ENCODE measurements at regions not wholly inside any gene's neighbourhood (a gene's known extent, or its start where the extent isn't known, plus 50 kb on each side); places are given as distances from the start of the nearest gene placed in this dataset.

- no peak for DNase-seq
- TF ChIP-seq CTCF (IDR thresholded peaks at IDR 0.05) = no peak
- 0 out of 2 replicates have a peak, but pooled peaks cover 5% of the 10 kb centered on the region for H3K36me3 Mint-ChIP-seq (ENCODE audit: low read depth)
- peaks cover 11% of the 10 kb centered on the region; the same call in 1 of the 2 replicates for H3K4me1 Mint-ChIP-seq (ENCODE audit: low read depth)
- H3K9me3 Mint-ChIP-seq = peaks cover 23% of the 10 kb centered on the region
- no peak overlapping the region for H3K4me3 Mint-ChIP-seq
- H3K27ac Mint-ChIP-seq = no peak overlapping the region
- peaks cover 34% of the 10 kb centered on the region for H3K27me3 Mint-ChIP-seq (ENCODE audit: insufficient read depth)
Measured at GRCh38 chr1:67482733-67483482, 52.7 kb upstream of the SERBP1 start.

GRCh38 chr1:67484492-67484891 lies 54.3 kb upstream of the SERBP1 start:
- TF ChIP-seq CTCF (IDR thresholded peaks at IDR 0.05) = no peak
- no peaks in the 10 kb centered on the region; the same call in 1 of the 2 replicates for H3K4me1 Mint-ChIP-seq (ENCODE audit: low read depth)
- peaks cover 25% of the 10 kb centered on the region for H3K9me3 Mint-ChIP-seq
- 0 out of 2 replicates have a peak, but pooled peaks cover 5% of the 10 kb centered on the region for H3K36me3 Mint-ChIP-seq (ENCODE audit: low read depth)
- no peak overlapping the region for H3K4me3 Mint-ChIP-seq
- H3K27me3 Mint-ChIP-seq (ENCODE audit: insufficient read depth) = peaks cover 33% of the 10 kb centered on the region
- H3K27ac Mint-ChIP-seq = no peak overlapping the region
- no peak for DNase-seq

GRCh38 chr1:67485046-67485811 lies 55.0 kb upstream of the SERBP1 start:
- Mint-ChIP-seq H3K4me1 (ENCODE audit: low read depth) (no peaks in the 10 kb centered on the region), H3K36me3 (ENCODE audit: low read depth) (0 out of 2 replicates have a peak, but pooled peaks cover 5% of the 10 kb centered on the region), H3K9me3 (peaks cover 25% of the 10 kb centered on the region), H3K4me3 (no peak overlapping the region), H3K27ac (no peak overlapping the region), H3K27me3 (ENCODE audit: insufficient read depth) (peaks cover 36% of the 10 kb centered on the region)
- DNase-seq = peak; percentile 9
- no peak for TF ChIP-seq CTCF (IDR thresholded peaks at IDR 0.05)

- H3K27me3 Mint-ChIP-seq (ENCODE audit: insufficient read depth) = peaks cover 30% of the 10 kb centered on the region
- H3K4me1 Mint-ChIP-seq (ENCODE audit: low read depth) = no peaks in the 10 kb centered on the region
- no peak overlapping the region for H3K27ac Mint-ChIP-seq
- peak; percentile 35; the same call in 1 of the 2 replicates for TF ChIP-seq CTCF (IDR thresholded peaks at IDR 0.05)
- H3K4me3 Mint-ChIP-seq = no peak overlapping the region
- 0 out of 2 replicates have a peak, but pooled peaks cover 5% of the 10 kb centered on the region for H3K36me3 Mint-ChIP-seq (ENCODE audit: low read depth)
- no peak for DNase-seq
- peaks cover 25% of the 10 kb centered on the region for H3K9me3 Mint-ChIP-seq
Measured at GRCh38 chr1:67489643-67490042, 59.4 kb upstream of the SERBP1 start.

GRCh38 chr1:67491280-67491679 lies 61.1 kb upstream of the SERBP1 start:
- H3K27me3 Mint-ChIP-seq (ENCODE audit: insufficient read depth) = peaks cover 18% of the 10 kb centered on the region
- H3K27ac Mint-ChIP-seq = no peak overlapping the region
- H3K36me3 Mint-ChIP-seq (ENCODE audit: low read depth) = 0 out of 2 replicates have a peak, but pooled peaks cover 5% of the 10 kb centered on the region
- peaks cover 14% of the 10 kb centered on the region for H3K9me3 Mint-ChIP-seq
- no peak for DNase-seq
- H3K4me3 Mint-ChIP-seq = no peak overlapping the region
- no peak for TF ChIP-seq CTCF (IDR thresholded peaks at IDR 0.05)
- no peaks in the 10 kb centered on the region for H3K4me1 Mint-ChIP-seq (ENCODE audit: low read depth)
